ENCODE measurements at regions not wholly inside any gene's neighbourhood (a gene's known extent, or its start where the extent isn't known, plus 50 kb on each side); places are given as distances from the start of the nearest gene placed in this dataset.

DNA sequence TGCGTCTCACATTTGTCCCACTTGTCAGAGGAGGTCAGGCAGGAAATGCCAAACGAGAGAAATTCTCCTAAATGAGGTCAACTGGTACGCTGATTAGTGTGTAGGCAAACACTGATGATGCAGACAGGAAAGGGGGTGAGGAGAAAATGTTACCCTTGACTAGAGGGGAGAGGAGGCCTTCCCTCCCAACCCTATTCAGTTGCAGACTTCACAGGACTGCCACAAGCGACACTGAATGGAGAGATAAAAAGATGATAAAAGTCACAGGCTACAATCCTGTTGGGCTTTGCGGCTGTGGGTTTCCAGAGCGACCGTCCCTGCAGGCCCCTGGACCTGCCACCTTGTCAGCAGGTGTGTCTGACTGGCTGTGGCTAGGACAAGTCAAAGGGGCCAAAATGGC, 569.4 kb downstream of the CDH26 start:
- H3K36me3 ChIP-seq (ENCODE audit: low read depth), result no peaks in the 10 kb centered on the region
- no peak overlapping the region for H3K4me3 ChIP-seq
- peaks cover 3% of the 10 kb centered on the region for H3K9me3 ChIP-seq
- intact Hi-C loops (cut with DNase I, micrococcal nuclease), result no loop called here
- TF ChIP-seq, protein P1, sequence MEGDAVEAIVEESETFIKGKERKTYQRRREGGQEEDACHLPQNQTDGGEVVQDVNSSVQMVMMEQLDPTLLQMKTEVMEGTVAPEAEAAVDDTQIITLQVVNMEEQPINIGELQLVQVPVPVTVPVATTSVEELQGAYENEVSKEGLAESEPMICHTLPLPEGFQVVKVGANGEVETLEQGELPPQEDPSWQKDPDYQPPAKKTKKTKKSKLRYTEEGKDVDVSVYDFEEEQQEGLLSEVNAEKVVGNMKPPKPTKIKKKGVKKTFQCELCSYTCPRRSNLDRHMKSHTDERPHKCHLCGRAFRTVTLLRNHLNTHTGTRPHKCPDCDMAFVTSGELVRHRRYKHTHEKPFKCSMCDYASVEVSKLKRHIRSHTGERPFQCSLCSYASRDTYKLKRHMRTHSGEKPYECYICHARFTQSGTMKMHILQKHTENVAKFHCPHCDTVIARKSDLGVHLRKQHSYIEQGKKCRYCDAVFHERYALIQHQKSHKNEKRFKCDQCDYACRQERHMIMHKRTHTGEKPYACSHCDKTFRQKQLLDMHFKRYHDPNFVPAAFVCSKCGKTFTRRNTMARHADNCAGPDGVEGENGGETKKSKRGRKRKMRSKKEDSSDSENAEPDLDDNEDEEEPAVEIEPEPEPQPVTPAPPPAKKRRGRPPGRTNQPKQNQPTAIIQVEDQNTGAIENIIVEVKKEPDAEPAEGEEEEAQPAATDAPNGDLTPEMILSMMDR (IDR thresholded peaks at IDR 0.05), result no peak
- DNase-seq, result no peak
- H3K4me1 ChIP-seq (ENCODE audit: low read depth), result no peaks in the 10 kb centered on the region
- ATAC-seq, result no peak

DNA sequence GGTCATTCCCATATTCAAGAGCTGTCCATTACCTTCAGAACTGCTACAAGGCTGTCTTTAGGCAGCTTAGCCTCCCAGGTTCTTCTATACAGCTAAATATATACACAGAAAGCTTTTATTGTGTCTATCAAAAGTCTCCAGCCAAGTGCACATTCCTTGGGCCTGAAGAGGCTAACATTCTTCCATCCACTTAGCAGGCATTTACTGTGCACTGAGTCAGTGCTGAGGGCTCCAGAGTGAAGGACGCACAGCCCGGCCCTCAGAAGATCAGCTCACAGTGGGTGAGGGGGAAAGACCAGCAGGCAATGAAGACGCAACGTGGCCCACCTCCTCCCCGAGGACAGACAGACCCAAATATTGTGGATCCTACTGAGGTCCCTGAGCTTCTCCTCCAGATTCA, 569.9 kb downstream of the CDH26 start:
- DNase-seq, result no peak
- intact Hi-C loops (cut with DNase I, micrococcal nuclease), result no loop called here

DNA sequence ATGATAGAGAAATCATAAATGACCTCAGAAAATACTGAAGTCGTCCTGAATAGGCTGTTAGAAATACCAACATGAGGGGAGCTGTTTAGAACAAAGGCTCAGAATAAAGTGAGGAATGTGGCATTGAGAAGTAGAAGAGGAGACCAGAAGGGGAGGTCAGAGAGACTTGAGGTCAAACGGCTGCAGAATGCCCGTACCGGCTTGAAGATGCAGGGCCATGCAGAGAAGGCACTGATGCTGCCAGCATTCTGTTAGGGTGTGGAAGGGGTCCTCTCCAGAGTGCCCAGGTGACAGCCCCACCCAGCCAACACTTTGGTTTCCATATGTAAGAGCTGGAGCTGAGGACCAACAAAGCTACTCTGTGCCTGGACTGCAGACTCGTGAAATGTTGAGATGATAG, 570.9 kb downstream of the CDH26 start:
- DNase-seq (no peak), ATAC-seq (no peak)
- Histone ChIP-seq H3K4me3 (no peak overlapping the region), H3K36me3 (ENCODE audit: low read depth) (no peaks in the 10 kb centered on the region), H3K4me1 (ENCODE audit: low read depth) (no peaks in the 10 kb centered on the region), H3K9me3 (peaks cover 3% of the 10 kb centered on the region)
- TF ChIP-seq, protein P1 (IDR thresholded peaks at IDR 0.05), result no peak
- intact Hi-C loops (cut with DNase I, micrococcal nuclease), result no loop called here

More for the DNA sequence above, 569.9 kb downstream of the CDH26 start:
- no peak for ATAC-seq
- H3K4me3 ChIP-seq, result no peak overlapping the region
- TF ChIP-seq, protein P1 (IDR thresholded peaks at IDR 0.05), result no peak
- peaks cover 3% of the 10 kb centered on the region for H3K9me3 ChIP-seq
- H3K36me3 ChIP-seq (ENCODE audit: low read depth), result no peaks in the 10 kb centered on the region
- no peaks in the 10 kb centered on the region for H3K4me1 ChIP-seq (ENCODE audit: low read depth)

DNA sequence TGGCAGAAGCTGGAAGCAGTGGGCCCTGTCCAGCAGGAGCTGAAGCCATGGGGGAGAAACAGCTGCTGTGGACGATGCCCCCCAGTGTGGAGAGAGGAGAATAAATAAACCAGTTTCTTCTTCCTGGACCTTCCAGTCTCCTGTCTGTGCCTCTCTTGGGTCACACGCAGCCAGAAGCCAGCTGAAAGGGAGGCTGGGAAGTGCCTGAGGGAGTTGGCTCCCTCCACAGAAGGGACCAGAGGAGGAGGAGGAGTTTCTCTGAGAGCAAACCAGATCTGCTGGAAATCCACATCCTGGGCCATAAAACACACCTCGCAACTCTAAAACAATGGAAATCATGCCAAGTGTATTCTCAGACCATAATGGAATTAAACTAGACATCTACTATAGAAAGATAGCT, 577.0 kb downstream of the CDH26 start:
- H3K36me3 ChIP-seq (ENCODE audit: low read depth), result no peaks in the 10 kb centered on the region
- TF ChIP-seq, protein P1 (IDR thresholded peaks at IDR 0.05), result no peak
- intact Hi-C loops (cut with DNase I, micrococcal nuclease), result no loop called here
- H3K4me3 ChIP-seq, result no peak overlapping the region
- ATAC-seq (no peak), DNase-seq (no peak)
- no peaks in the 10 kb centered on the region for H3K4me1 ChIP-seq (ENCODE audit: low read depth)
- H3K9me3 ChIP-seq, result no peaks in the 10 kb centered on the region

DNA sequence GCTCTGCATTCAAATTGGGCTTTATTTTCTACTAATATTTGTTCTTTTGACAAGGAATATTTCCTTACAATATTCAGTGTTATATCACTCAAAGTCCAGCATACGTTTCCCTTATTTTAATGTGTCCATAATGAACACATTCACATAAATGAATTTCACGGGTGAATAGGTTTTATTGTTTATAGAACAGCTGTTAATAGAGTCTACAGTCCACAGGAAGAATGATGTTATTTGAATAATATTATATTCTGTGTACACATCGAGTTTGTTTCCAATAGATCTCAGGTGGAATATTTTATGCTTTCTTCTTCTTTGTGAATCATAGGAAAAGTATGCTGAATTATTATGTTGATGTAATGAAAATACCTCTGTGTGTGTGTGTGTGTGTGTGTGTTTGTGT, 582.4 kb downstream of the CDH26 start:
- no peak for ATAC-seq
- no peaks in the 10 kb centered on the region for H3K9me3 ChIP-seq
- intact Hi-C loops (cut with DNase I, micrococcal nuclease), result no loop called here
- TF ChIP-seq, protein P1 (IDR thresholded peaks at IDR 0.05), result no peak
- DNase-seq, result no peak
- no peak overlapping the region for H3K4me3 ChIP-seq
- H3K4me1 ChIP-seq (ENCODE audit: low read depth), result no peaks in the 10 kb centered on the region
- H3K36me3 ChIP-seq (ENCODE audit: low read depth), result no peaks in the 10 kb centered on the region

DNA sequence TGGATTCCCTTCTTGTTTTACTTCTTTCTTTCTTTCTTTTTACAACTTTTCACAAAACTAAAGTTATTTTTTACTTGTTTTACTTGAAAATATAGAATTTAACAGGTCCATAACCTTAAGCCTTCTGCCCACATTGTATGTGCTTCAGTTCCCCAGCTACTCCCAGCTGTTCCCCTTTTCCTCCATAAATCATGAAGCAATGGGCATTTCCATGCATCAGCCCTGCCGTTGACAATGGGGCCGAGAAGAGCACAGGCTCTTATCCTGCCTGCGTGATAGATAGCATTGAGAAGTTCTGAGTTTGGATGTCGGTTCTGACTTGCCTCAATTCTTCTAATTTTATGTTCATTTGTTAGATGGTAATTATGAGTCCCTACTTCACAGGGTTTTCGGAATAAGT, 583.8 kb downstream of the CDH26 start:
- Histone ChIP-seq H3K4me3 (no peak overlapping the region), H3K36me3 (ENCODE audit: low read depth) (no peaks in the 10 kb centered on the region), H3K4me1 (ENCODE audit: low read depth) (no peaks in the 10 kb centered on the region), H3K9me3 (no peaks in the 10 kb centered on the region)
- no peak for ATAC-seq
- DNase-seq, result no peak
- TF ChIP-seq, protein P1 (IDR thresholded peaks at IDR 0.05), result no peak
- intact Hi-C loops (cut with DNase I, micrococcal nuclease), result no loop called here
